Lower leg skin (tissue), 4 donors: ENCODE measurements at regions not wholly inside any gene's neighbourhood (a gene's known extent, or its start where the extent isn't known, plus 50 kb on each side); places are given as distances from the start of the nearest gene placed in this dataset.

ENCODE experiments used
- DNase-seq, 2 donors: peaks; one replicate each; pipeline ENCODE4 v3.0.0-alpha.2; 2019; ENCODE audit warnings: low spot score in 2 of 2
- H3K4me3 ChIP-seq: fragments of 200-600 bp; sonication (generic); 2 replicates; pipeline ENCODE4 v1.5.1; 2017; ENCODE audit warnings: mild to moderate bottlenecking, low read depth; ENCODE audit not compliant: poor library complexity, severe bottlenecking
- CTCF ChIP-seq, 3 donors: fragments of 450-650 bp; IDR thresholded peaks; one replicate each; pipeline ENCODE4 v1.5.1; 2016; ENCODE audit warnings: antibody characterized with exemption in 3 of 3, mild to moderate bottlenecking in 3 of 3, moderate library complexity in 2 of 3
- POLR2A ChIP-seq, 2 donors: fragments of 450-650 bp; IDR thresholded peaks; one replicate each; pipeline ENCODE4 v1.6.1; 2016 to 2017; ENCODE audit warnings: antibody characterized with exemption in 2 of 2, mild to moderate bottlenecking in 1 of 2, moderate library complexity in 1 of 2
- WGBS, 2 donors: methylation state at CpG; one replicate each; pipeline ENCODE4 v1.1.5; 2018; 5-methylcytosine and 5-hydroxymethylcytosine counted together
- intact Hi-C: fragments of 100-400 bp; cut with DNase I; formaldehyde crosslinking; loops from one replicate; pipeline ENCODE4 v1.15.0; 2023; ENCODE audit warnings: low total_unique reads

- WGBS, 2 donors, result 63 to 68% methylated on average over 3 of the region's 3 CpGs
- DNase-seq, result no peak
- H3K4me3 ChIP-seq, result no peak overlapping the region
- intact Hi-C loops, result no loop called here
- TF ChIP-seq POLR2A (IDR thresholded peaks at IDR 0.05) (no peak), CTCF (IDR thresholded peaks at IDR 0.05) (no peak)
Measured at GRCh38 chr6:55040102-55040848, 134.0 kb upstream of the HCRTR2 start.

GRCh38 chr6:55046869-55047422, 127.4 kb upstream of the HCRTR2 start:
- intact Hi-C loops, result no loop called here
- no peak overlapping the region for H3K4me3 ChIP-seq
- DNase-seq, result no peak
- TF ChIP-seq POLR2A (IDR thresholded peaks at IDR 0.05), result no peak
- TF ChIP-seq CTCF (IDR thresholded peaks at IDR 0.05), result no peak
- WGBS, 2 donors, result 67 to 70% methylated on average over 4 of the region's 4 CpGs

GRCh38 chr6:55047451-55048044, 126.8 kb upstream of the HCRTR2 start:
- WGBS, 2 donors, result 72 to 79% methylated on average over 2 of the region's 2 CpGs
- intact Hi-C loops, result no loop called here
- TF ChIP-seq CTCF (IDR thresholded peaks at IDR 0.05) (no peak), POLR2A (IDR thresholded peaks at IDR 0.05) (no peak)
- no peak for DNase-seq
- no peak overlapping the region for H3K4me3 ChIP-seq

- DNase-seq, result no peak
- WGBS, 2 donors, result 90 to 97% methylated on average over 1 of the region's 1 CpG
- TF ChIP-seq CTCF (IDR thresholded peaks at IDR 0.05) (no peak), POLR2A (IDR thresholded peaks at IDR 0.05) (no peak)
- intact Hi-C loops, result no loop called here
- H3K4me3 ChIP-seq, result no peak overlapping the region
Measured at GRCh38 chr6:55049866-55050265, 124.4 kb upstream of the HCRTR2 start.

GRCh38 chr6:55052846-55053245, 121.5 kb upstream of the HCRTR2 start:
- no peak for TF ChIP-seq POLR2A (IDR thresholded peaks at IDR 0.05)
- TF ChIP-seq CTCF (IDR thresholded peaks at IDR 0.05), result no peak
- intact Hi-C loops, result no loop called here
- DNase-seq, result no peak
- no peak overlapping the region for H3K4me3 ChIP-seq
